ENCODE measurements at regions not wholly inside any gene's neighbourhood (a gene's known extent, or its start where the extent isn't known, plus 50 kb on each side); places are given as distances from the start of the nearest gene placed in this dataset.

- TF ChIP-seq CTCF (IDR thresholded peaks at IDR 0.05) (no peak), POLR2AphosphoS5 (IDR thresholded peaks at IDR 0.05; ENCODE audit: low read depth, low read length) (no peak), REST (IDR thresholded peaks at IDR 0.05; ENCODE audit: insufficient read depth in 1 of 2, low read depth in 2 of 2, low read length in 1 of 2) (no peak), SIN3A (IDR thresholded peaks at IDR 0.05; ENCODE audit: borderline replicate concordance, insufficient read depth, low read depth, low read length) (no peak)
Measured at GRCh38 chr7:22622116-22622785, 104.7 kb upstream of the IL6 start.
